Adrenal gland (tissue), 9 donors: ENCODE measurements at regions not wholly inside any gene's neighbourhood (a gene's known extent, or its start where the extent isn't known, plus 50 kb on each side); places are given as distances from the start of the nearest gene placed in this dataset.

Experiments used
- DNase-seq, 7 donors: peaks; one replicate each; pipeline ENCODE4 v3.0.0-alpha.2; 2019 to 2020
- H3K27ac ChIP-seq, 5 donors: fragments of 200-600 bp; sonication (generic) in 4 of 5; 1 replicate in 3 of 5; 2 replicates in 2 of 5; pipeline versions ENCODE4 v1.5.1 to v1.8.0; 2016 to 2020; ENCODE audit warnings: mild to moderate bottlenecking in 1 of 5
- H3K27me3 ChIP-seq: fragments of 200-600 bp; 2 replicates; pipeline ENCODE4 v1.8.0; 2021
- H3K36me3 ChIP-seq, 2 donors: fragments of 200-600 bp; replicated peaks in 1 of 2; 1 replicate in 1 of 2; 2 replicates in 1 of 2; pipeline versions ENCODE4 v1.5.1 to v1.8.0; 2018 to 2022
- H3K4me1 ChIP-seq, 2 donors: fragments of 200-600 bp; replicated peaks in 1 of 2; 1 replicate in 1 of 2; 2 replicates in 1 of 2; pipeline versions ENCODE4 v1.5.1 to v1.8.0; 2018 to 2021
- H3K4me3 ChIP-seq, 4 donors: fragments of 200-600 bp; sonication (generic) in 3 of 4; one replicate each; pipeline ENCODE4 v1.5.1; 2016 to 2018
- H3K9me3 ChIP-seq, 3 donors: fragments of 200-600 bp; sonication (generic) in 1 of 3; replicated peaks in 1 of 3; 1 replicate in 2 of 3; 2 replicates in 1 of 3; pipeline versions ENCODE4 v1.5.1 to v1.8.0; 2016 to 2021
- CTCF ChIP-seq, 6 experiments: fragments of 450-650 bp in 4 of 6; fragments of 200-600 bp in 2 of 6; sonication (generic) in 1 of 6; IDR thresholded peaks; 1 replicate in 5 of 6; 2 replicates in 1 of 6; pipeline versions ENCODE4 v1.5.1 to v1.8.0; 2016 to 2021; ENCODE audit warnings: antibody characterized with exemption in 6 of 6, mild to moderate bottlenecking in 2 of 6, moderate library complexity in 1 of 6
- POLR2A ChIP-seq, 2 donors: fragments of 450-650 bp; IDR thresholded peaks; one replicate each; pipeline ENCODE4 v1.6.1; 2017; ENCODE audit warnings: antibody characterized with exemption in 2 of 2, mild to moderate bottlenecking in 2 of 2, moderate library complexity in 1 of 2
- whole genome bisulfite sequencing, 4 donors: extraction: QIAGEN DNeasy Blood & Tissue Kit in 2 of 4; methylation state at CpG; one replicate each; pipeline versions ENCODE4 v1.1.5 to v1.1.7; 2013 to 2017; 5-methylcytosine and 5-hydroxymethylcytosine counted together
- intact Hi-C, 2 donors: fragments of 100-400 bp; cut with DNase I; formaldehyde crosslinking; loops; one replicate each; pipeline versions ENCODE4 v1.14.1 to v1.15.0; 2022 to 2023
- donor health status: healthy with polysubstance abuse.
- donor health status: Bipolar disorder and iron deficiency.
- donor health status: DM: yes; HTN: yes; CAD: no.
- donor health status: DM: no; HTN: no; CAD: no.
- donor health status: DM: no; HTN: no; CAD: no.

GRCh38 chr13:53622456-53622855, 593.8 kb downstream of the OLFM4 start:
- 25 to 52% (median 35%) methylated on average over 2 of the region's 2 CpGs for WGBS, 4 donors
- Histone ChIP-seq H3K4me3 (no peak overlapping the region), H3K27me3 (no peaks in the 10 kb centered on the region), H3K36me3 (no peaks in the 10 kb centered on the region), H3K9me3 (no peaks in the 10 kb centered on the region), H3K27ac (no peak overlapping the region), H3K4me1 (no peaks in the 10 kb centered on the region)
- no peak for TF ChIP-seq CTCF (IDR thresholded peaks at IDR 0.05)
- no peak for TF ChIP-seq POLR2A (IDR thresholded peaks at IDR 0.05)
- no peak for DNase-seq
- intact Hi-C loops, result no loop called here

GRCh38 chr13:53623146-53623545, 594.5 kb downstream of the OLFM4 start:
- Histone ChIP-seq H3K27me3 (no peaks in the 10 kb centered on the region), H3K4me1 (no peaks in the 10 kb centered on the region), H3K27ac (no peak overlapping the region), H3K36me3 (no peaks in the 10 kb centered on the region), H3K4me3 (no peak overlapping the region), H3K9me3 (no peaks in the 10 kb centered on the region)
- DNase-seq, result no peak
- intact Hi-C loops, result no loop called here
- WGBS, 4 donors, result 68 to 70% (median 69%) methylated on average over 2 of the region's 2 CpGs
- TF ChIP-seq CTCF (IDR thresholded peaks at IDR 0.05) (no peak), POLR2A (IDR thresholded peaks at IDR 0.05) (no peak)

- no peaks in the 10 kb centered on the region for H3K9me3 ChIP-seq
- no peak overlapping the region for H3K4me3 ChIP-seq
- no peak overlapping the region for H3K27ac ChIP-seq
- no peak for TF ChIP-seq POLR2A (IDR thresholded peaks at IDR 0.05)
- no peak for TF ChIP-seq CTCF (IDR thresholded peaks at IDR 0.05)
- 61 to 74% (median 71%) methylated on average over 2 of the region's 2 CpGs for WGBS, 4 donors
- H3K4me1 ChIP-seq, result no peaks in the 10 kb centered on the region
- H3K36me3 ChIP-seq, result no peaks in the 10 kb centered on the region
- no peaks in the 10 kb centered on the region for H3K27me3 ChIP-seq
- intact Hi-C loops, result no loop called here
- no peak for DNase-seq
Observed at GRCh38 chr13:53631511-53631910, 602.9 kb downstream of the OLFM4 start.

- H3K9me3 ChIP-seq, result no peaks in the 10 kb centered on the region
- H3K4me3 ChIP-seq, result no peak overlapping the region
- intact Hi-C loops, result no loop called here
- WGBS, 4 donors, result 30 to 46% (median 32%) methylated on average over 2 of the region's 2 CpGs
- H3K27me3 ChIP-seq, result no peaks in the 10 kb centered on the region
- H3K4me1 ChIP-seq, result no peaks in the 10 kb centered on the region
- no peak for DNase-seq
- no peak overlapping the region for H3K27ac ChIP-seq
- TF ChIP-seq POLR2A (IDR thresholded peaks at IDR 0.05) (no peak), CTCF (IDR thresholded peaks at IDR 0.05) (no peak)
- H3K36me3 ChIP-seq, result no peaks in the 10 kb centered on the region
Observed at GRCh38 chr13:53638040-53638439, 609.4 kb downstream of the OLFM4 start.
